SK-N-MC (cell line): ENCODE measurements at regions not wholly inside any gene's neighbourhood (a gene's known extent, or its start where the extent isn't known, plus 50 kb on each side); places are given as distances from the start of the nearest gene placed in this dataset.

Experiments used
- EZH2 ChIP-seq: fragments of 200-600 bp; sonication (generic); IDR thresholded peaks from one replicate; pipeline ENCODE4 v1.6.1; 2017; ENCODE audit warnings: antibody characterized with exemption
- FOXP2 ChIP-seq: optimal IDR thresholded peaks from 2 replicates; pipeline ENCODE3; 2011; ENCODE audit warnings: mild to moderate bottlenecking, moderate library complexity; ENCODE audit not compliant: insufficient read depth; ENCODE audit errors: extremely low read length, control extremely low read depth

GRCh38 chr7:94739180-94739579, 83.2 kb upstream of the SGCE start:
- no peak for TF ChIP-seq EZH2
- TF ChIP-seq FOXP2: no peak
